ENCODE measurements at regions not wholly inside any gene's neighbourhood (a gene's known extent, or its start where the extent isn't known, plus 50 kb on each side); places are given as distances from the start of the nearest gene placed in this dataset.
"Not testable (repeated sequence)": the region's sequence is repeated elsewhere in the genome, so short reads cannot be mapped to it uniquely, and the experiment has no call there.

GRCh38 chr17:37827905-37828650, 83.2 kb upstream of the HNF1B start:
- no peak for DNase-seq

GRCh38 chr17:37826497-37827430, 81.9 kb upstream of the HNF1B start:
- no peak for DNase-seq

- no peak for DNase-seq
These were observed 81.0 kb upstream of the HNF1B start for GRCh38 chr17:37825851-37826250.

DNA sequence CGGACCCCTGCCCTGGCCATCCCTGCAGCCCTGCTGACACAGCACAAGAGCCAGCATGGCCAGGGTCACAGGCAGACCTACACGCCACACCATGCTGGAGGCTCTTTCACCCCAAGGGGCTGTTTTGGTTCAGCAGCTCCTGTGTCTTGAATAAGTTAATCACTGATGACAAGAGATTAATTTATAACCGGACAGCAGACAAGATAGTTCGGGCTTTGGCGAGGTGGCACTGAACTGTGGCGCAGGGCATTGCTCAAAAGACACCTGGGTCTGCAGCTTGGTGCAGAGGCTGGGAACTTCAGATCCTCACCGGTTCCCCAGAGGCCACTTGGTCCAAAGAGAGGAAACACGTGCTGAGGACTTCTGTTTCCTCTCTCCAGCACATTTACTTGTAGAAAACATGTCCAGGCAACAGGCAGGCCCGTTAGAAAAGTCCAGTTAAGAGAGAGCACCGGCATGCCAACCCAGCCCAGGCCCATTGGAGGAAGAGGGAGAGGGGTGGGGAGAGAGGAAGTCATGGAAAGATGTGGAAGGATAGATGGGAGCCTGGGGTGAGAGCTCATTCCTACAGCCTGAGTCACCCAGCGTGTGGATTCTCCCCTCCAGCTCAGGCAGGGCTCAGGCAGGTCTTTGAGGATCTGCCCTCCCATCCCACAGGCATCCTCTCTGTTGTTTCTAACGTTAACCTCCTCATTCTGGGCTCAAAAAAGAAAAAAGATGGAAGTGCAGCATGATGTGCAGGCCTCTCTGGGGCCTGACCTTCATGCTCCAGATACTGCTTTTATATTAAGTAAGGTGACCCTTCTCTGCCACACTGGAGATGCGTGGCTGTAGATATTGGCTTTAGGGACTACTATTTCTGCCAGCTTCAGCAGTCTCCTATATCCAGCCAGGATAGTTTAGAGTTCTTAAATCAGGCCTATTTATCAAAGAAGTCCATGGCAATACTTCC, 80.0 kb upstream of the HNF1B start:
- no peak for DNase-seq

DNA sequence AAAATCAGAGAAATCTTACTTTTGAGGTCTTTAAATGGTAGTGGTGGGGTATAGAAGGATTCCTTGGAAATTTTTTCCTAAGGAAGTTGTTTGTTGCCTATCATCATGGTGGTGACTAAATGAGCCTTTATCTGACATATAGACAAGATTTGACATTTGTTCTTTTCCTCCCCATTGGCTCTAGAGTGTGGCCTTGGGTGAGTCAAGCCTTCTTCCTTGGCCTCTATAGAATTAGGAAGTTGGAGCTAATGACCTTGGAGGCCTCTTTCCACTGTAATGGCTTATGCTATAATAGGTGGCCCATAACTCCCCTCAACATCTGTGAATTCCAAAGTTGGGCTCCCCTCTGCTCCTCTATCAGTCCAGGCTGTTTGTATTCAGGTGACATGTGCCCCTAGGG, 79.1 kb upstream of the HNF1B start:
- DNase-seq = no peak

- no peak for DNase-seq
These were observed 76.3 kb upstream of the HNF1B start for GRCh38 chr17:37820995-37821713.

DNA sequence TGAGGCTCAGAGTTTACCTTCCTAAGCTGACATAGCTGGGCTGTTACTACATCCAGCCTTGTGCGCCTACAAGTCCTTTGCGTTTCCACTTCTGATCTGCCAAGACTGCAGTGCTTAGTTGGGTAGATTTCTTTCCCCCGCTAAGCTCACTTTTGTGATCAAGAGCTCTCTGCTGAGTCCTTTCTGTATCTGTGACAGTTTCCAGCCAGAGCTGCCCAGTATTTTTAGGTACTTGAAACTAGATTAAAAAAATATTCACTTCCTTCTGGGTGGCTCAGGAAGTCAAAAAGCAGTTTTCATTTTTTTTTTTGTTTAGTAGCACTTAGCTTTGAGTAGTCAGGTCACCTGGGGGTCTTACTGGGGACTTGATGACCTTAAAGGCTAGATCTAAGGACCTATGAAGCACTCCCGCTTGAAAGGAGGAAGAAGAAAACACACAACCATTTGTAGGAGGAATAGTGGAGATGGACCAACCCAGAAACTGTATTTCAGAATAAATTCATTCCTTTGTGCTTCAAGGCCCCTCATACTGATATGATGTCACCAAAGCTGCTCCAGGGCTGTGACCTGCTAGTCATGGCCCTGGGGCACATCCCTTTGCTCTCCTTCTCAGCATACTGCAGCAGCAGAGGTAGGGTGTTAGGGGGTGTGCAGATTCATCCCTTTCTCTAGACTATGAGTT, 75.6 kb upstream of the HNF1B start:
- no peak for DNase-seq

DNA sequence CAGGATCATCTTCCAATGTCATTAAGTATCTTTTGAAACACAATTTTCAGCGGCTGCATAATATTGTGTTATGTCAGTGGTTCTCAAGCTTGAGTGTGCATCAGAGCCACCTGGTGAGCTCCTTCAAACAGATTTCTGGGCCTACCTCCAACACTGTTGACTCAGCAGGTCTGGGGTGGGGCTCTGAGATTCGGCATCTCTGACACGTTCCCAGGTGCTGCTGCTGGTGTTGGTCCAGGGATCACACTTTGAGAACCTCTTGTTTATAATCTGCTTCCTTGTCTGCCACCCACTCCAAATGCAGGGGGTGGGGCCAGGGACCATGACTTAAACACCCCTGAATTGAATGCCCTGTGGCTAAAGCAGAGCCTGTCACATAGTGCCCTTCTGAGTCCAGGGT, 73.8 kb upstream of the HNF1B start:
- DNase-seq = no peak

DNA sequence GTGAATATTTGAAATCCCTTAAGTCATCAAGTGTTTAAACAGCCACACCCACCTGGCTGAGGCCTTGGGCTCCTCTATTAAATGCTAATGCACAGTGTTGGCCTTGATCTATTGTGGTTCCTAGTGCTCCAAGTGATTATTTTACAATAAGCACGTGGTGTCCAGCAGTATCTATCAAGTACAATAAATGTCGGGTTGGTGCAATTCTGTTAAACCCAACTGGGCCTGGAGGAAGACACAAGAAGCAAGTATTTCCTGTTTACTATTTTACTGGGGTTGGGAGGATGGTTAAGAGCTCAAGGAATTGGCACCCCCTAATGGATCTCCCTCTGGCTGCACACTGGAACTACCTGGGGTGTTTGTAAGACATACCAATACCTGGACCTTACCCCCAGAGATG, 72.1 kb upstream of the HNF1B start:
- DNase-seq = no peak

DNA sequence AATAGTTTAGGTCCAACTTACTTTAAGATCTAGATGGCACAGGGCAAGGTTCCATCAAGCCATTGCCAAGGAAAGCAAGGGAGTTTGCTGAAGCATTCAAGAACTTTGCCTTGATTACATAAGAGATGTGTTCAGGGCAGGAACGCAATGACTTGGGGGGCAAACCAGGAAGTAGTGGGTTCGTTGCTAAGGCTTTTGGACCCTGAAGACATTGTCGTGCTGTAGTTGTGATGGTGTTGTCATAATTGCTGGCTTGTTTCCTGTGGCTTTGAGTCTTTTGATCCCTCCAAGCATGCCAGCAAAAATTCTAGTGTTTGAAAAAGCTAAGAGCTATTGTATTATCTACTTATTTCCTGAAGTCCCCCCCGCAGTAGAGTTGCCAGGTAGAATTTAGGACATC, 70.7 kb upstream of the HNF1B start:
- no peak for DNase-seq

GRCh38 chr17:37813751-37814150, 68.9 kb upstream of the HNF1B start:
- no peak for DNase-seq

GRCh38 chr17:37808846-37809245, 64.0 kb upstream of the HNF1B start:
- not testable (repeated sequence) for DNase-seq

DNA sequence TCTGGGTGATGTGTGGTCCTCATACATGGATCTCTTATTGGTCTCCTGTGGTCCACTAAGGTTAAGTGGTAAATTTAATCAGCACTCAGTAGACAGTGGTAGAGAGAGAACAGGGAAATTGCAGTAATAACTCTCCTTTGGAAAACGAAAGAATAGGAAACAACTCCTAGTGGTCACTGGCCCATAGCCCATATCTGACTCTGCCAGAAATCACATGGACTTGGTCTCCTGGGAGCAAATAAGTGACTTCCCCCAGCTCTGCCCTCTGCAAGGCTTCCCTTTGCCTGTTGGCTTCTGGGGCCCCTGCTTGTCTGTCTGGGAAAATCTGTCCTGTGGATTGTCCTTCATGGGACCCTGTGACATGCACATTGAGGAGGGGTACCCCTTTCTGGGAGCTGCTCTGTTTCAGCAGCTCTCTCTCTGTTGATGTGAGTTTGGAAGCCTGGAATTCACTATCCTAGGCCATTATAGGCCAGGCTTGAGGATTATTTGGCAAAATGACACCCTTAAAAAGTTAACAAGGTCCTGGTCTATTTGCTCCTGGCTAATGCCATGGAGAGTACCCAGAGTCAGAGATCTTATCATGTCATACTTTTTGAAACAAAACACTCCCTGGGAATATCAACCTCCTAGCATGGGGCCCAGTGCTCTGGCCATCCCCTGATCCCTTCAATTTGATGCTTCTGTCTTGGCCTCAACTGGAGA, 58.0 kb upstream of the HNF1B start:
- no peak for DNase-seq

DNA sequence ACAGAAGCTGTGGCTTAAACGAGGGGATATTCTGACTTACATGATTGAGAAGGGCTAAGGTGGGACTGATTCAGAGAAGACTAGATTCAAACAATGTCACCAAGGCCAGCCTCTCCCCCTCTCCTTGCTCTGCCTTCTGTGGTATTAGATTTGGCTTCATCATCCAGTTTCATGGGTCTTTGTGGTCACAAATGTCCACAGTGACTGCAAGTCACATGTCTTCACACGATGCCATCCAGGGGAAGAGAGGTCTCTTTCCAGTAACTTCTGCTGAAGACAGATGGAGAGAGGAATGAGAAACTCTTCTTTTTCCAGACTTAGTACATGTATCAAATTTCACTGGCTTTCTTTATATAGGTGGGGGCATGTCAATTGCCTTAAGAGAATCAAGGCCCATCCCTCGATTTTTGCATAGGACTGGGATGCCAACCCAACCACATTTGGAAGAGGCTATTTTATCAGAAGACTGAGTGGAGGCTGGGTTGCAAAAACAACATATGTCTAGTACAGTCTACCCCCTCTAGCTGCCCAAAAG, 57.3 kb upstream of the HNF1B start:
- DNase-seq = no peak

- DNase-seq = no peak
These were observed 56.3 kb upstream of the HNF1B start for GRCh38 chr17:37801171-37801570.

DNA sequence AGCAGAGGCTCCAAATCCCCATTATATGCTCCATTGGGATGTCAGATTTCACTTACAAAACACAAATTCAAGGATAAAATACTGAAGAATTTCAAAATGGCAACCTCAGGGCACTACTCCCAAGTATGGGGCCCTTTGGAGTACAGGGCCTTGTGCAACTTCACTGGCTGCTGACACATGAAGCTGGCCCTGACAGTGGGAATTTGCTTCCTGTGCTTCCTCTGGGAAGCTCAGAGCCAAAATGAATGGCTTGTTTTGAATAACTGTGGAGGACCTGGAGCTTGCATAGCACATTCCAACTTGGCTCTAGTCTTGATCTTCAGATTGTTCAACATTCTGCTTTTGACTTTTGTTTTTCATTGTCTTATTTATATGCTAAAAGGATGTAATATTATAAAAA, 52.3 kb upstream of the HNF1B start:
- DNase-seq = no peak

DNA sequence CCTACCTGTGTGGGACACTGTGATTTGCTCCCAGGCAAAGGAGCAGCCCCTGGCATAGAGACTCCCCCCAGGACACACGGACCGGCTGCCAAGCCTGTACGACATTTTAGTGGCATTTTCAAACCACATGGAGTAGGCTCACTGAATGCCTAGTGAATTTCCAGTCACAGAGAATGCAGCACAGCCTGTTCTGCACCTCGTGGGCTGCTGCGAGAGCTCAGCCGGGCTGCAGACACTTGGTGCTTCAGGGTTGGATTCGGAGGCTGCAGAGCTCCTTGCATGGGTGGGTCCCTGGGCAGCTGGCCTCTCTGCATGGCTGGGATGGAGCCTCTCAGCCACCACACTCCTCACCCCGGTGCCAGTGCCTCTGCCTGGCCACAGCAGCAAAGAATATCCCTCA, 51.2 kb upstream of the HNF1B start:
- DNase-seq = no peak
